Gastroesophageal sphincter (tissue), 4 donors: ENCODE measurements at regions not wholly inside any gene's neighbourhood (a gene's known extent, or its start where the extent isn't known, plus 50 kb on each side); places are given as distances from the start of the nearest gene placed in this dataset.

Source experiments
- ATAC-seq: fragments of 150-250 bp; one replicate; pipeline ENCODE4 v1.9.1; 2016; ENCODE audit warnings: mild to moderate bottlenecking, moderate library complexity
- H3K27ac ChIP-seq, 4 donors: fragments of 200-600 bp; sonication (generic) in 3 of 4; 1 replicate in 3 of 4; 2 replicates in 1 of 4; pipeline ENCODE4 v1.5.1; 2016 to 2019
- H3K27me3 ChIP-seq: fragments of 200-600 bp; sonication (generic); one replicate; pipeline ENCODE4 v1.5.1; 2019
- H3K36me3 ChIP-seq, 2 donors: fragments of 200-600 bp; sonication (generic); one replicate each; pipeline ENCODE4 v1.5.1; 2019; ENCODE audit warnings: control low read depth in 1 of 2
- H3K4me1 ChIP-seq, 3 donors: fragments of 200-600 bp; sonication (generic); 1 replicate in 2 of 3; 2 replicates in 1 of 3; pipeline ENCODE4 v1.5.1; 2016 to 2019; ENCODE audit warnings: control low read depth in 2 of 3
- H3K4me3 ChIP-seq, 2 donors: fragments of 200-600 bp; sonication (generic); one replicate each; pipeline ENCODE4 v1.5.1; 2019; ENCODE audit warnings: mild to moderate bottlenecking in 1 of 2, moderate library complexity in 1 of 2
- H3K9me3 ChIP-seq, 3 donors: fragments of 200-600 bp; sonication (generic); one replicate each; pipeline ENCODE4 v1.5.1; 2017 to 2019; ENCODE audit warnings: control low read depth in 2 of 3
- EP300 ChIP-seq: sonication (generic); formaldehyde crosslinking; IDR thresholded peaks from one replicate; pipeline ENCODE4 v1.6.1; 2017; ENCODE audit warnings: antibody characterized with exemption, mild to moderate bottlenecking
- POLR2A ChIP-seq, 2 donors: fragments of 450-650 bp; IDR thresholded peaks; one replicate each; pipeline ENCODE4 v1.6.1; 2017; ENCODE audit warnings: antibody characterized with exemption in 2 of 2, mild to moderate bottlenecking in 2 of 2, moderate library complexity in 1 of 2
- POLR2AphosphoS5 ChIP-seq: sonication (generic); formaldehyde crosslinking; IDR thresholded peaks from one replicate; pipeline ENCODE4 v1.6.1; 2017; ENCODE audit warnings: antibody characterized with exemption
- WGBS, 2 donors: methylation state at CpG; one replicate each; pipeline ENCODE4 v1.1.5; 2018; ENCODE audit warnings: low coverage in 1 of 2; 5-methylcytosine and 5-hydroxymethylcytosine counted together
- TF ChIP-seq, protein P1 (sequence below), 4 experiments: fragments of 200-600 bp in 2 of 4; fragments of 450-650 bp in 2 of 4; sonication (generic) in 1 of 4; IDR thresholded peaks; one replicate each; pipeline ENCODE4 v1.5.1; 2017 to 2019; ENCODE audit warnings: antibody characterized with exemption in 4 of 4, mild to moderate bottlenecking in 2 of 4, moderate library complexity in 2 of 4

GRCh38 chr10:123480845-123481244 is 185.3 kb upstream of the GPR26 start:
- no peak for ATAC-seq
- H3K4me1 ChIP-seq: no peaks in the 10 kb centered on the region
- WGBS, 2 donors: 93% methylated on average over 3 to 7 of the region's 9 CpGs
- H3K27ac ChIP-seq: no peak overlapping the region
- no peaks in the 10 kb centered on the region for H3K36me3 ChIP-seq
- peaks cover 26% of the 10 kb centered on the region for H3K27me3 ChIP-seq
- H3K4me3 ChIP-seq: no peak overlapping the region
- H3K9me3 ChIP-seq: no peaks in the 10 kb centered on the region
- TF ChIP-seq POLR2A (IDR thresholded peaks at IDR 0.05): no peak
- TF ChIP-seq, protein P1, sequence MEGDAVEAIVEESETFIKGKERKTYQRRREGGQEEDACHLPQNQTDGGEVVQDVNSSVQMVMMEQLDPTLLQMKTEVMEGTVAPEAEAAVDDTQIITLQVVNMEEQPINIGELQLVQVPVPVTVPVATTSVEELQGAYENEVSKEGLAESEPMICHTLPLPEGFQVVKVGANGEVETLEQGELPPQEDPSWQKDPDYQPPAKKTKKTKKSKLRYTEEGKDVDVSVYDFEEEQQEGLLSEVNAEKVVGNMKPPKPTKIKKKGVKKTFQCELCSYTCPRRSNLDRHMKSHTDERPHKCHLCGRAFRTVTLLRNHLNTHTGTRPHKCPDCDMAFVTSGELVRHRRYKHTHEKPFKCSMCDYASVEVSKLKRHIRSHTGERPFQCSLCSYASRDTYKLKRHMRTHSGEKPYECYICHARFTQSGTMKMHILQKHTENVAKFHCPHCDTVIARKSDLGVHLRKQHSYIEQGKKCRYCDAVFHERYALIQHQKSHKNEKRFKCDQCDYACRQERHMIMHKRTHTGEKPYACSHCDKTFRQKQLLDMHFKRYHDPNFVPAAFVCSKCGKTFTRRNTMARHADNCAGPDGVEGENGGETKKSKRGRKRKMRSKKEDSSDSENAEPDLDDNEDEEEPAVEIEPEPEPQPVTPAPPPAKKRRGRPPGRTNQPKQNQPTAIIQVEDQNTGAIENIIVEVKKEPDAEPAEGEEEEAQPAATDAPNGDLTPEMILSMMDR (IDR thresholded peaks at IDR 0.05): no peak

GRCh38 chr10:123484722-123485121 is 181.4 kb upstream of the GPR26 start:
- TF ChIP-seq, protein P1 (IDR thresholded peaks at IDR 0.05): no peak
- no peak for TF ChIP-seq EP300
- TF ChIP-seq POLR2A (IDR thresholded peaks at IDR 0.05): no peak
- TF ChIP-seq POLR2AphosphoS5: no peak
- no peak for ATAC-seq
- no peak overlapping the region for H3K27ac ChIP-seq
- H3K36me3 ChIP-seq: no peaks in the 10 kb centered on the region
- no peaks in the 10 kb centered on the region for H3K9me3 ChIP-seq
- H3K4me3 ChIP-seq: no peak overlapping the region
- WGBS, 2 donors: 58 to 86% methylated on average over 2 of the region's 2 CpGs
- H3K27me3 ChIP-seq: peaks cover 38% of the 10 kb centered on the region
- no peaks in the 10 kb centered on the region for H3K4me1 ChIP-seq

GRCh38 chr10:123485341-123485960 is 180.7 kb upstream of the GPR26 start:
- no peak for TF ChIP-seq POLR2A (IDR thresholded peaks at IDR 0.05)
- TF ChIP-seq POLR2AphosphoS5: no peak
- no peak for TF ChIP-seq EP300
- TF ChIP-seq, protein P1 (IDR thresholded peaks at IDR 0.05): no peak
- 74 to 82% methylated on average over 2 to 7 of the region's 7 CpGs for WGBS, 2 donors

DNA sequence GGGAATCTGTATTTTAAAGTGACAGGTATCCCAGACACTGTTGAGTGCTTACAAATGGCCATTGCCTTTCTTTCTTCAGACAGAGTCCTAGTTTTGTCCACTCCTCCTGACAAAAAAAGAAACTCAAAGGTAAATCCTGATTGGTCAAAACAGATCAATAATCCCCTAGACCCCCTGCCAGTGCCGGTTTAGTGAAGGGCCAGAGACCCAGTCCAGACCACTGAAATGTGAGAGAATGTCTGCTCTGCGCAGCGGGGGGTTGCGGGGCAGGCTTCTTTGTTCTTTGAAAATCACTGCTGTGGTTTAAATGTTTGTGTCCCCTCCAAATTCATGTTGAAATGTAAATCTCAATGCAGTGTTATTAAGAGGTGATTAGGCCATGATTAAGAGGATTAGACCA is 177.7 kb upstream of the GPR26 start:
- 63 to 71% methylated on average over 1 to 4 of the region's 4 CpGs for WGBS, 2 donors
- TF ChIP-seq POLR2A (IDR thresholded peaks at IDR 0.05) (no peak), EP300 (no peak), POLR2AphosphoS5 (no peak)
- TF ChIP-seq, protein P1 (IDR thresholded peaks at IDR 0.05): no peak
- Histone ChIP-seq H3K27ac (no peak overlapping the region), H3K9me3 (no peaks in the 10 kb centered on the region), H3K36me3 (no peaks in the 10 kb centered on the region), H3K4me1 (no peaks in the 10 kb centered on the region), H3K27me3 (peaks cover 36% of the 10 kb centered on the region), H3K4me3 (no peak overlapping the region)
- ATAC-seq: no peak

More at GRCh38 chr10:123485341-123485960, 180.7 kb upstream of the GPR26 start:
- no peaks in the 10 kb centered on the region for H3K36me3 ChIP-seq
- H3K4me3 ChIP-seq: no peak overlapping the region
- no peaks in the 10 kb centered on the region for H3K9me3 ChIP-seq
- no peaks in the 10 kb centered on the region for H3K4me1 ChIP-seq
- peaks cover 37% of the 10 kb centered on the region for H3K27me3 ChIP-seq
- H3K27ac ChIP-seq: no peak overlapping the region
- no peak for ATAC-seq

DNA sequence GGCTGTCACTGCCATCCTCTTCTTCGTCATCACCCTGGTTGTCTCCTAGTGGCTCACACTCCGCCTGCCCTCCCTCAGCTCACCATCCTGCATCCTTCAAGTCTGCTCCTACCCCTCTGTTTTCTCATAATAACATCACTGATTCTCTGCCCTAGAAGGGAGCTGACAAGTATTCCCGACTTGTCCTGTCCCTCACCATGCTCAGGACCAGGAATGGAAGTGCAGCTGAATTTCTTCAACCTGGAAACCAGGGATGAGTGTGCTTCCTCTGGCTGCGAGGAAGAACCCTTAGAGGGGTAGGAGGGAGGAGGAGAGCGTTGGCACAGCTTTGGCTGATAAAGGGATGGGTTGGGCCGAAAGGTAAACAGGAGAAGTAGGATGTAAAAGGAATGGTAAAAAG is 174.8 kb upstream of the GPR26 start:
- H3K4me1 ChIP-seq: no peaks in the 10 kb centered on the region
- H3K27me3 ChIP-seq: peaks cover 30% of the 10 kb centered on the region
- ATAC-seq: no peak
- 73 to 100% methylated on average over 1 to 3 of the region's 6 CpGs for WGBS, 2 donors
- H3K27ac ChIP-seq: no peak overlapping the region
- H3K4me3 ChIP-seq: no peak overlapping the region
- H3K9me3 ChIP-seq: no peaks in the 10 kb centered on the region
- TF ChIP-seq, protein P1 (IDR thresholded peaks at IDR 0.05): no peak
- TF ChIP-seq EP300: no peak
- TF ChIP-seq POLR2A (IDR thresholded peaks at IDR 0.05): no peak
- no peak for TF ChIP-seq POLR2AphosphoS5
- no peaks in the 10 kb centered on the region for H3K36me3 ChIP-seq
